ENCODE measurements at regions not wholly inside any gene's neighbourhood (a gene's known extent, or its start where the extent isn't known, plus 50 kb on each side); places are given as distances from the start of the nearest gene placed in this dataset.

- Histone ChIP-seq H3K27me3 (ENCODE audit: control insufficient read depth in 2 of 2, insufficient read depth in 2 of 2, low read length in 2 of 2) (no peaks in the 10 kb centered on the region), H3K9ac (ENCODE audit: insufficient read depth in 1 of 2, low read depth in 2 of 2, low read length in 2 of 2) (no peak overlapping the region), H3K79me2 (ENCODE audit: control insufficient read depth, insufficient read depth, low read length) (no peaks in the 10 kb centered on the region), H3K4me2 (ENCODE audit: insufficient read depth, low read length) (no peak overlapping the region), H3K4me3 (no peak overlapping the region), H3K27ac (ENCODE audit: extremely low read depth, low read depth, low read length) (no peak overlapping the region), H3K4me1 (replicated peaks in 1 of 2; ENCODE audit: control insufficient read depth in 2 of 2, insufficient read depth in 2 of 2, low read length in 2 of 2) (no peaks in the 10 kb centered on the region), H3K9me1 (ENCODE audit: control insufficient read depth, insufficient read depth, low read length) (no peaks in the 10 kb centered on the region), H2AFZ (ENCODE audit: low read depth, low read length) (no peak overlapping the region), H3K36me3 (ENCODE audit: control insufficient read depth, insufficient read depth, low read length) (no peaks in the 10 kb centered on the region), H4K20me1 (replicated peaks; ENCODE audit: control insufficient read depth, insufficient read depth, low read length) (no peaks in the 10 kb centered on the region), H3K9me3 (replicated peaks; ENCODE audit: control insufficient read depth, insufficient read depth, low read depth, low read length) (no peaks in the 10 kb centered on the region)
- in situ Hi-C loops (cut with MboI) (no loop called here), intact Hi-C loops (cut with micrococcal nuclease) (no loop called here)
- ChIA-PET POLR2A (no interaction called here), CTCF (ENCODE audit: low intra/inter-chr PET ratio) (no interaction called here)
- TF ChIP-seq CREBBP (IDR thresholded peaks at IDR 0.05; ENCODE audit: low read depth, low read length) (no peak), SPI1 (IDR thresholded peaks at IDR 0.05; ENCODE audit: borderline replicate concordance, low read depth, low read length) (no peak), RB1 (IDR thresholded peaks at IDR 0.05; ENCODE audit: low read depth) (no peak), BACH1 (tag; IDR thresholded peaks at IDR 0.05) (no peak), MAFK (IDR thresholded peaks at IDR 0.05; ENCODE audit: low read length) (no peak), POLR2AphosphoS2 (IDR thresholded peaks at IDR 0.05; ENCODE audit: low read length) (no peak), HMG20B (CRISPR knock-in tag; IDR thresholded peaks at IDR 0.05) (no peak)
- BruUV-seq (replicated peaks): no TSS peak
- DNase-seq (ENCODE audit: extremely low read depth in 1 of 4, low spot score in 3 of 4) (no peak), ATAC-seq (no peak), FAIRE-seq (no peak)
- WGBS (ENCODE audit: insufficient coverage, low coverage, missing lambda C conversion rate): 6% methylated on average over 1 of the region's 1 CpG
Observed at GRCh38 chr4:111494971-111495370, 650.3 kb upstream of the FAM241A start.

DNA sequence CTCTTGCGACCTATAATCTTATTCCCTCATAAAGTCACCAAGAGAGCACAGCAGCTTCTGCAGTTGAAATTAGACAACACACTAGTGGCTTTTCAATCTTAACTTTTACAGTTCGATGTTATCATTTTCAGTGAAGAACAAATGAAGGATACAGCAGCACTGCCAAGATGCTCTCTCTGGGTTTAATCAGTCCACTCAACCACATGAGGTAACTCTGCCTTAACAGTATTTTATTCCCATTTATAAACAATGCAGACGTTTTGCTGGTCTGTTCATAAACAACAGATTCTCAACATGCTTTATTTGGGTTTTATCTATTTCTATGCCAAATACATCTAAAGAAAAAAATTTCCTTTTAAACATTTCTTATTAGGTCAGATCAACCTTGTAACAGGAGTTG lies 646.0 kb upstream of the FAM241A start:
- no peaks in the 10 kb centered on the region for H3K9me1 ChIP-seq (ENCODE audit: control insufficient read depth, insufficient read depth, low read length)
- no peaks in the 10 kb centered on the region for H3K27me3 ChIP-seq (ENCODE audit: control insufficient read depth in 2 of 2, insufficient read depth in 2 of 2, low read length in 2 of 2)
- H3K4me1 ChIP-seq (replicated peaks in 1 of 2; ENCODE audit: control insufficient read depth in 2 of 2, insufficient read depth in 2 of 2, low read length in 2 of 2): no peaks in the 10 kb centered on the region
- no peaks in the 10 kb centered on the region for H3K36me3 ChIP-seq (ENCODE audit: control insufficient read depth, insufficient read depth, low read length)
- no peaks in the 10 kb centered on the region for H4K20me1 ChIP-seq (replicated peaks; ENCODE audit: control insufficient read depth, insufficient read depth, low read length)
- H2AFZ ChIP-seq (ENCODE audit: low read depth, low read length): no peak overlapping the region
- POLR2A ChIA-PET: no interaction called here
- H3K4me3 ChIP-seq: no peak overlapping the region
- no TSS peak for BruUV-seq (replicated peaks)
- no peak overlapping the region for H3K9ac ChIP-seq (ENCODE audit: insufficient read depth in 1 of 2, low read depth in 2 of 2, low read length in 2 of 2)
- FAIRE-seq: no peak
- ATAC-seq: no peak
- no peak overlapping the region for H3K27ac ChIP-seq (ENCODE audit: extremely low read depth, low read depth, low read length)
- in situ Hi-C loops (cut with MboI) (no loop called here), intact Hi-C loops (cut with micrococcal nuclease) (no loop called here)
- no peaks in the 10 kb centered on the region for H3K9me3 ChIP-seq (replicated peaks; ENCODE audit: control insufficient read depth, insufficient read depth, low read depth, low read length)
- 0% methylated on average over 3 of the region's 3 CpGs for WGBS (ENCODE audit: insufficient coverage, low coverage, missing lambda C conversion rate)
- no peaks in the 10 kb centered on the region for H3K79me2 ChIP-seq (ENCODE audit: control insufficient read depth, insufficient read depth, low read length)
- H3K4me2 ChIP-seq (ENCODE audit: insufficient read depth, low read length): no peak overlapping the region
- no peak for DNase-seq (ENCODE audit: extremely low read depth in 1 of 4, low spot score in 3 of 4)
- CTCF ChIA-PET (ENCODE audit: low intra/inter-chr PET ratio): no interaction called here
- TF ChIP-seq, protein P1, sequence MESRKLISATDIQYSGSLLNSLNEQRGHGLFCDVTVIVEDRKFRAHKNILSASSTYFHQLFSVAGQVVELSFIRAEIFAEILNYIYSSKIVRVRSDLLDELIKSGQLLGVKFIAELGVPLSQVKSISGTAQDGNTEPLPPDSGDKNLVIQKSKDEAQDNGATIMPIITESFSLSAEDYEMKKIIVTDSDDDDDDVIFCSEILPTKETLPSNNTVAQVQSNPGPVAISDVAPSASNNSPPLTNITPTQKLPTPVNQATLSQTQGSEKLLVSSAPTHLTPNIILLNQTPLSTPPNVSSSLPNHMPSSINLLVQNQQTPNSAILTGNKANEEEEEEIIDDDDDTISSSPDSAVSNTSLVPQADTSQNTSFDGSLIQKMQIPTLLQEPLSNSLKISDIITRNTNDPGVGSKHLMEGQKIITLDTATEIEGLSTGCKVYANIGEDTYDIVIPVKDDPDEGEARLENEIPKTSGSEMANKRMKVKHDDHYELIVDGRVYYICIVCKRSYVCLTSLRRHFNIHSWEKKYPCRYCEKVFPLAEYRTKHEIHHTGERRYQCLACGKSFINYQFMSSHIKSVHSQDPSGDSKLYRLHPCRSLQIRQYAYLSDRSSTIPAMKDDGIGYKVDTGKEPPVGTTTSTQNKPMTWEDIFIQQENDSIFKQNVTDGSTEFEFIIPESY (CRISPR knock-in tag; IDR thresholded peaks at IDR 0.05): no peak
- TF ChIP-seq CLOCK (CRISPR knock-in tag; IDR thresholded peaks at IDR 0.05; ENCODE audit: borderline replicate concordance) (no peak), NCOA1 (IDR thresholded peaks at IDR 0.05; ENCODE audit: low read depth) (no peak), ZNF408 (CRISPR knock-in tag; IDR thresholded peaks at IDR 0.05; ENCODE audit: low read depth) (no peak), ZFP91 (CRISPR knock-in tag; IDR thresholded peaks at IDR 0.05) (no peak)
